ENCODE measurements at regions not wholly inside any gene's neighbourhood (a gene's known extent, or its start where the extent isn't known, plus 50 kb on each side); places are given as distances from the start of the nearest gene placed in this dataset.

- Histone ChIP-seq H3K27me3 (ENCODE audit: control insufficient read depth, insufficient read depth, low read length) (no peaks in the 10 kb centered on the region), H3K36me3 (ENCODE audit: control insufficient read depth, insufficient read depth, low read length) (no peaks in the 10 kb centered on the region), H3K4me3 (ENCODE audit: low read depth, low read length) (no peak overlapping the region)
- DNase-seq (ENCODE audit: low read depth): no peak
- no peak for FAIRE-seq
- no peak for TF ChIP-seq CTCF (IDR thresholded peaks at IDR 0.05; ENCODE audit: insufficient read depth, low read length, severe bottlenecking)
Measured at GRCh38 chr1:19009126-19009881, 52.8 kb upstream of the IFFO2 start.

- no peak for DNase-seq (ENCODE audit: low read depth)
- Histone ChIP-seq H3K27me3 (ENCODE audit: control insufficient read depth, insufficient read depth, low read length) (no peaks in the 10 kb centered on the region), H3K36me3 (ENCODE audit: control insufficient read depth, insufficient read depth, low read length) (no peaks in the 10 kb centered on the region), H3K4me3 (ENCODE audit: low read depth, low read length) (no peak overlapping the region)
- FAIRE-seq: peak; percentile 83
- no peak for TF ChIP-seq CTCF (IDR thresholded peaks at IDR 0.05; ENCODE audit: insufficient read depth, low read length, severe bottlenecking)
Measured at GRCh38 chr1:19007491-19008441, 51.3 kb upstream of the IFFO2 start.

GRCh38 chr1:19006837-19007271, 50.4 kb upstream of the IFFO2 start:
- FAIRE-seq: no peak
- no peak overlapping the region for H3K4me3 ChIP-seq (ENCODE audit: low read depth, low read length)
- no peaks in the 10 kb centered on the region for H3K36me3 ChIP-seq (ENCODE audit: control insufficient read depth, insufficient read depth, low read length)
- no peak for DNase-seq (ENCODE audit: low read depth)
- no peaks in the 10 kb centered on the region for H3K27me3 ChIP-seq (ENCODE audit: control insufficient read depth, insufficient read depth, low read length)
- TF ChIP-seq CTCF (IDR thresholded peaks at IDR 0.05; ENCODE audit: insufficient read depth, low read length, severe bottlenecking): no peak

Data from bronchial epithelial cell (primary cell).